Caco-2 (cell line): ENCODE measurements at regions not wholly inside any gene's neighbourhood (a gene's known extent, or its start where the extent isn't known, plus 50 kb on each side); places are given as distances from the start of the nearest gene placed in this dataset.

ENCODE experiments used
- BruUV-seq: library from RNA; stranded (reverse); fragments of 400-500 nt; replicated peaks from 2 replicates; lab custom pipeline; 2021; lab: Mats Ljungman, UMichigan
- CTCF ChIA-PET: fragments of 300-600 bp; sonication (Branson Sonifier 250); formaldehyde crosslinking; loops from one replicate; lab custom pipeline; 2022; ENCODE audit warnings: antibody characterized with exemption; lab: Charles Lee
- POLR2A ChIA-PET: fragments of 300-600 bp; sonication (Branson Sonifier 250); formaldehyde crosslinking; loops from one replicate; lab custom pipeline; 2022; ENCODE audit warnings: antibody characterized with exemption; lab: Charles Lee
- DNase-seq, 2 experiments: peaks; one replicate each; pipeline versions ENCODE4 v3.0.0 to v3.0.0-alpha.2; 2020 to 2022
- H3K27me3 ChIP-seq: replicated peaks from 2 replicates; pipeline ENCODE4 v1.6.0; 2011; ENCODE audit warnings: low read length; ENCODE audit not compliant: control insufficient read depth, insufficient read depth
- H3K36me3 ChIP-seq: 2 replicates; pipeline ENCODE4 v1.5.1; 2011; ENCODE audit warnings: low read length; ENCODE audit not compliant: control insufficient read depth, insufficient read depth
- H3K4me1 ChIP-seq: fragments of 250-450 bp; sonication (Bioruptor Pico); 2 replicates; pipeline ENCODE4 v1.5.1; 2020; ENCODE audit warnings: mild to moderate bottlenecking
- H3K4me3 ChIP-seq: 2 replicates; pipeline ENCODE4 v1.5.1; 2011; ENCODE audit warnings: low read depth, mild to moderate bottlenecking, control low read depth, low read length
- H3K9me3 ChIP-seq: fragments of 250-450 bp; sonication (Bioruptor Pico); 2 replicates; pipeline ENCODE4 v1.5.1; 2020; ENCODE audit warnings: mild to moderate bottlenecking, moderate library complexity
- H3K27ac Mint-ChIP-seq: one replicate; pipeline ENCODE4 v1.8.0; 2022; ENCODE audit warnings: mixed read lengths; ENCODE audit not compliant: unreplicated experiment
- H3K27me3 Mint-ChIP-seq: one replicate; pipeline ENCODE4 v1.8.0; 2022; ENCODE audit warnings: mixed read lengths; ENCODE audit not compliant: insufficient read depth, unreplicated experiment
- H3K36me3 Mint-ChIP-seq: one replicate; pipeline ENCODE4 v1.8.0; 2022; ENCODE audit warnings: mild to moderate bottlenecking, mixed read lengths; ENCODE audit not compliant: insufficient read depth, unreplicated experiment
- H3K4me1 Mint-ChIP-seq: one replicate; pipeline ENCODE4 v1.8.0; 2022; ENCODE audit warnings: low read depth, mixed read lengths; ENCODE audit not compliant: unreplicated experiment
- H3K4me3 Mint-ChIP-seq: one replicate; pipeline ENCODE4 v1.8.0; 2022; ENCODE audit warnings: mild to moderate bottlenecking, moderate library complexity, mixed read lengths; ENCODE audit not compliant: unreplicated experiment
- H3K9me3 Mint-ChIP-seq: one replicate; pipeline ENCODE4 v1.8.0; 2022; ENCODE audit warnings: mixed read lengths; ENCODE audit not compliant: unreplicated experiment
- intact Hi-C: fragments of 100-400 bp; cut with micrococcal nuclease; formaldehyde crosslinking; loops from one replicate; pipeline ENCODE4 v1.10.0; 2022; ENCODE audit not compliant: unreplicated experiment
- TF ChIP-seq, protein P1 (sequence below), 2 experiments: fragments of 200-600 bp in 1 of 2; IDR thresholded peaks; 1 replicate in 1 of 2; 2 replicates in 1 of 2; pipeline versions ENCODE4 v1.5.1 to v1.8.0; 2011 to 2022; ENCODE audit warnings: antibody characterized with exemption in 1 of 2, control low read depth in 1 of 2, inconsistent platforms in 1 of 2, low read depth in 1 of 2, low read length in 1 of 2, mild to moderate bottlenecking in 1 of 2, moderate library complexity in 1 of 2; ENCODE audit not compliant: insufficient read depth in 1 of 2, severe bottlenecking in 1 of 2, unreplicated experiment in 1 of 2

DNA sequence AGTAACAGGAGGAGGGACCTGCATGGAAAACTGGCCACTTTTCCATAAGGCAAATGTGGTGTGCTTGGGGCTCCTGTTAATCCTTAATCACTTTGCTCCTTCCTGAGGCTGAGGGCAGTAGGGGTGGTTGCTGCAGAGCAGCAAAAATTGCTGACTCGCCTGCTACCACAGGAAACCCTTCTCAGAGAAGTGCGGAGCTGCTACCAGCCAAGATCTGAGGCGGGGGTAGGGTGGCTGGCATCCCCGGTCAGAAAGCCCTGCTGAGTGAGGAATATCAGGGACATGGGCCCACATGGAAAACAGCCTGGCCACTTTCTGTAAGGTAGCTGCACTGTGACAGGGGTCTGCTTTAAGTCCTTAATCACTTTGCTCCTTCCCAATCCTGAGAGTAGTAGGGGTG lies 192.4 kb upstream of the GHR start:
- Mint-ChIP-seq H3K4me3 (no peak overlapping the region), H3K4me1 (no peaks in the 10 kb centered on the region), H3K27ac (no peak overlapping the region), H3K9me3 (no peaks in the 10 kb centered on the region), H3K27me3 (no peaks in the 10 kb centered on the region), H3K36me3 (no peaks in the 10 kb centered on the region)
- BruUV-seq, result no TSS peak
- intact Hi-C loops, result no loop called here
- Histone ChIP-seq H3K4me1 (no peaks in the 10 kb centered on the region), H3K36me3 (no peaks in the 10 kb centered on the region), H3K27me3 (no peaks in the 10 kb centered on the region), H3K9me3 (no peaks in the 10 kb centered on the region), H3K4me3 (no peak overlapping the region)
- ChIA-PET CTCF (no interaction called here), POLR2A (no interaction called here)
- DNase-seq, result no peak
- TF ChIP-seq, protein P1, sequence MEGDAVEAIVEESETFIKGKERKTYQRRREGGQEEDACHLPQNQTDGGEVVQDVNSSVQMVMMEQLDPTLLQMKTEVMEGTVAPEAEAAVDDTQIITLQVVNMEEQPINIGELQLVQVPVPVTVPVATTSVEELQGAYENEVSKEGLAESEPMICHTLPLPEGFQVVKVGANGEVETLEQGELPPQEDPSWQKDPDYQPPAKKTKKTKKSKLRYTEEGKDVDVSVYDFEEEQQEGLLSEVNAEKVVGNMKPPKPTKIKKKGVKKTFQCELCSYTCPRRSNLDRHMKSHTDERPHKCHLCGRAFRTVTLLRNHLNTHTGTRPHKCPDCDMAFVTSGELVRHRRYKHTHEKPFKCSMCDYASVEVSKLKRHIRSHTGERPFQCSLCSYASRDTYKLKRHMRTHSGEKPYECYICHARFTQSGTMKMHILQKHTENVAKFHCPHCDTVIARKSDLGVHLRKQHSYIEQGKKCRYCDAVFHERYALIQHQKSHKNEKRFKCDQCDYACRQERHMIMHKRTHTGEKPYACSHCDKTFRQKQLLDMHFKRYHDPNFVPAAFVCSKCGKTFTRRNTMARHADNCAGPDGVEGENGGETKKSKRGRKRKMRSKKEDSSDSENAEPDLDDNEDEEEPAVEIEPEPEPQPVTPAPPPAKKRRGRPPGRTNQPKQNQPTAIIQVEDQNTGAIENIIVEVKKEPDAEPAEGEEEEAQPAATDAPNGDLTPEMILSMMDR (IDR thresholded peaks at IDR 0.05; ENCODE audit: insufficient read depth in 1 of 2, low read depth in 1 of 2, low read length in 1 of 2, severe bottlenecking in 1 of 2, unreplicated experiment in 1 of 2), result no peak

DNA sequence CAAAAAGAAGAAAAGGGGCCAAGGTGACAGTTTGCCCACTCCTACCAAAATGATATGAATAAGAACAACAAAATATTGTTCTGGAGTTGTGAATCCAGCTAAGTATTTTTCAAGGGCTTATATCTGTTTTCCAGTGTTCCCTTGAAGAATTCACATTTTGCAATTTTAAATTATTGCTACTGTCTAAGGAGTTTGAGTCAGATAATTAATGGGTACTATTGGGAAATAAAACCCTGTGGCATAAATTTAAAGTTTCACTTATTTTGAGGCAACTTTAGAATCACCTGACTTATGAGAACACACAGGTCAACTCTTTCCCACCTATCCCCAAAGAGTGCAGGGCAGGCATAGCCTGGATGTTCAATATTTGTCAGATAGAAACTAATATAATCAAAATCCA lies 188.0 kb upstream of the GHR start:
- DNase-seq, result no peak
- H3K4me1 Mint-ChIP-seq, result no peaks in the 10 kb centered on the region
- no peaks in the 10 kb centered on the region for H3K9me3 Mint-ChIP-seq
- H3K4me3 Mint-ChIP-seq, result no peak overlapping the region
- peaks cover 4% of the 10 kb centered on the region for H3K27me3 Mint-ChIP-seq
- CTCF ChIA-PET, result no interaction called here
- no peaks in the 10 kb centered on the region for H3K9me3 ChIP-seq
- no peak overlapping the region for H3K4me3 ChIP-seq
- no peaks in the 10 kb centered on the region for H3K27me3 ChIP-seq
- TF ChIP-seq, protein P1 (IDR thresholded peaks at IDR 0.05; ENCODE audit: insufficient read depth in 1 of 2, low read depth in 1 of 2, low read length in 1 of 2, severe bottlenecking in 1 of 2, unreplicated experiment in 1 of 2), result no peak
- no peaks in the 10 kb centered on the region for H3K36me3 ChIP-seq
- intact Hi-C loops, result no loop called here
- no TSS peak for BruUV-seq
- H3K27ac Mint-ChIP-seq, result no peak overlapping the region
- POLR2A ChIA-PET, result no interaction called here
- no peaks in the 10 kb centered on the region for H3K4me1 ChIP-seq
- no peaks in the 10 kb centered on the region for H3K36me3 Mint-ChIP-seq

DNA sequence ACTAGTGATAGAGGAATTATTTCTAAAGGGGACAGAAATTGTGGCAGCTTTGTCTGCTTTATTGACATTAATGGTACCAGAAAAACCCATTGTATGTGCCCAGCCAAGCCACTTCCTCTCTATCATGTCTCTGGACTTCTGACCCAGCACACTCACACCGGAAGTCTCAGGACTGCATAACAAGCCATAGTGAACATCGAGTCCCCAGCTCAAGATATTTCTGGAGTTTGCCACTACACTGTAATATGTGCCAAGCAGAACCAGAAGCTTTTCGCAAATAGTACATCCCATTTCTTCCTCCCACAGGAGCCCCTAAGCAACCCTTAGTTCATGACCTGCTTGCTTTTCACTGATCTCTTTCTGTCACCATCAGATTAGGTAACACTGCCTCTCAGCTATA lies 187.4 kb upstream of the GHR start:
- ChIA-PET CTCF (no interaction called here), POLR2A (no interaction called here)
- peaks cover 4% of the 10 kb centered on the region for H3K27me3 Mint-ChIP-seq
- H3K4me3 Mint-ChIP-seq, result no peak overlapping the region
- H3K9me3 ChIP-seq, result no peaks in the 10 kb centered on the region
- no peaks in the 10 kb centered on the region for H3K36me3 ChIP-seq
- H3K27ac Mint-ChIP-seq, result no peak overlapping the region
- BruUV-seq, result no TSS peak
- H3K27me3 ChIP-seq, result no peaks in the 10 kb centered on the region
- no peaks in the 10 kb centered on the region for H3K36me3 Mint-ChIP-seq
- intact Hi-C loops, result no loop called here
- DNase-seq, result no peak
- no peaks in the 10 kb centered on the region for H3K4me1 Mint-ChIP-seq
- no peak overlapping the region for H3K4me3 ChIP-seq
- no peaks in the 10 kb centered on the region for H3K4me1 ChIP-seq
- TF ChIP-seq, protein P1 (IDR thresholded peaks at IDR 0.05; ENCODE audit: insufficient read depth in 1 of 2, low read depth in 1 of 2, low read length in 1 of 2, severe bottlenecking in 1 of 2, unreplicated experiment in 1 of 2), result no peak
- no peaks in the 10 kb centered on the region for H3K9me3 Mint-ChIP-seq
